DND-41 (cell line): ENCODE measurements at regions not wholly inside any gene's neighbourhood (a gene's known extent, or its start where the extent isn't known, plus 50 kb on each side); places are given as distances from the start of the nearest gene placed in this dataset.

Source experiments
- ATAC-seq: fragments of 200-7000 bp; cut with Tn5 transposase; 3 replicates; pipeline ENCODE4 v1.9.1; 2021; ENCODE audit warnings: low read depth; ENCODE audit not compliant: insufficient read depth
- DNase-seq: peaks from one replicate; pipeline ENCODE4 v3.0.0-alpha.2; 2020
- H2AFZ ChIP-seq: 2 replicates; pipeline ENCODE4 v1.6.0; 2012; ENCODE audit warnings: low read depth, low read length
- H3K27ac ChIP-seq: 2 replicates; pipeline ENCODE4 v1.5.1; 2012; ENCODE audit warnings: low read length, inconsistent platforms
- H3K27me3 ChIP-seq: fragments of 200-600 bp; sonication (generic); 2 replicates; pipeline ENCODE4 v1.6.0; 2012; ENCODE audit warnings: low read length, mild to moderate bottlenecking, inconsistent platforms; ENCODE audit not compliant: insufficient read depth, poor library complexity
- H3K36me3 ChIP-seq: 2 replicates; pipeline ENCODE4 v1.5.1; 2012; ENCODE audit warnings: low read length, inconsistent platforms; ENCODE audit not compliant: insufficient read depth
- H3K4me1 ChIP-seq: 2 replicates; pipeline ENCODE4 v1.5.1; 2012; ENCODE audit warnings: mild to moderate bottlenecking, low read length; ENCODE audit not compliant: insufficient read depth
- H3K4me2 ChIP-seq: 2 replicates; pipeline ENCODE4 v1.6.0; 2012; ENCODE audit warnings: mild to moderate bottlenecking, moderate library complexity, low read length, inconsistent platforms; ENCODE audit not compliant: insufficient read depth
- H3K4me3 ChIP-seq, 2 experiments: fragments of 200-600 bp in 1 of 2; shearing (Covaris generic) in 1 of 2; 2 replicates each; pipeline ENCODE4 v1.5.1; 2012 to 2016; ENCODE audit warnings: inconsistent platforms in 2 of 2, low read length in 2 of 2, mild to moderate bottlenecking in 2 of 2, low read depth in 1 of 2, moderate library complexity in 1 of 2
- H3K79me2 ChIP-seq: 2 replicates; pipeline ENCODE4 v1.6.0; 2012; ENCODE audit warnings: low read length, inconsistent platforms; ENCODE audit not compliant: insufficient read depth
- H3K9ac ChIP-seq: 2 replicates; pipeline ENCODE4 v1.6.0; 2012; ENCODE audit warnings: low read depth, mild to moderate bottlenecking, inconsistent platforms, low read length, moderate library complexity
- H3K9me3 ChIP-seq: 2 replicates; pipeline ENCODE4 v1.5.1; 2012; ENCODE audit warnings: low read length, moderate library complexity, mild to moderate bottlenecking, inconsistent platforms; ENCODE audit not compliant: insufficient read depth, severe bottlenecking
- H4K20me1 ChIP-seq: 2 replicates; pipeline ENCODE4 v1.6.0; 2012; ENCODE audit warnings: low read length; ENCODE audit not compliant: insufficient read depth
- EZH2 ChIP-seq: IDR thresholded peaks from 3 replicates; pipeline ENCODE4 v1.6.1; 2012; ENCODE audit warnings: borderline replicate concordance, low read depth, mild to moderate bottlenecking, moderate library complexity, low read length, inconsistent platforms; ENCODE audit not compliant: severe bottlenecking
- TF ChIP-seq, protein P1 (sequence below): IDR thresholded peaks from 2 replicates; pipeline ENCODE4 v1.5.1; 2012; ENCODE audit warnings: borderline replicate concordance, low read length, moderate library complexity, mild to moderate bottlenecking; ENCODE audit not compliant: poor library complexity, severe bottlenecking; ENCODE audit errors: extremely low read depth

- H3K79me2 ChIP-seq: no peaks in the 10 kb centered on the region
- no peak overlapping the region for H3K4me3 ChIP-seq
- TF ChIP-seq EZH2: no peak
- TF ChIP-seq, protein P1, sequence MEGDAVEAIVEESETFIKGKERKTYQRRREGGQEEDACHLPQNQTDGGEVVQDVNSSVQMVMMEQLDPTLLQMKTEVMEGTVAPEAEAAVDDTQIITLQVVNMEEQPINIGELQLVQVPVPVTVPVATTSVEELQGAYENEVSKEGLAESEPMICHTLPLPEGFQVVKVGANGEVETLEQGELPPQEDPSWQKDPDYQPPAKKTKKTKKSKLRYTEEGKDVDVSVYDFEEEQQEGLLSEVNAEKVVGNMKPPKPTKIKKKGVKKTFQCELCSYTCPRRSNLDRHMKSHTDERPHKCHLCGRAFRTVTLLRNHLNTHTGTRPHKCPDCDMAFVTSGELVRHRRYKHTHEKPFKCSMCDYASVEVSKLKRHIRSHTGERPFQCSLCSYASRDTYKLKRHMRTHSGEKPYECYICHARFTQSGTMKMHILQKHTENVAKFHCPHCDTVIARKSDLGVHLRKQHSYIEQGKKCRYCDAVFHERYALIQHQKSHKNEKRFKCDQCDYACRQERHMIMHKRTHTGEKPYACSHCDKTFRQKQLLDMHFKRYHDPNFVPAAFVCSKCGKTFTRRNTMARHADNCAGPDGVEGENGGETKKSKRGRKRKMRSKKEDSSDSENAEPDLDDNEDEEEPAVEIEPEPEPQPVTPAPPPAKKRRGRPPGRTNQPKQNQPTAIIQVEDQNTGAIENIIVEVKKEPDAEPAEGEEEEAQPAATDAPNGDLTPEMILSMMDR: no peak
- no peaks in the 10 kb centered on the region for H3K36me3 ChIP-seq
- ATAC-seq (no peak), DNase-seq (no peak)
- H3K27ac ChIP-seq: no peak overlapping the region
- H2AFZ ChIP-seq: no peak overlapping the region
- no peak overlapping the region for H3K4me2 ChIP-seq
- no peaks in the 10 kb centered on the region for H4K20me1 ChIP-seq
- H3K9ac ChIP-seq: no peak overlapping the region
- H3K4me1 ChIP-seq: peaks cover 7% of the 10 kb centered on the region
- no peaks in the 10 kb centered on the region for H3K9me3 ChIP-seq
- H3K27me3 ChIP-seq: no peaks in the 10 kb centered on the region
Measured at GRCh38 chr9:88798476-88798875, 192.8 kb upstream of the S1PR3 start.

- H3K4me1 ChIP-seq: no peaks in the 10 kb centered on the region
- H3K79me2 ChIP-seq: no peaks in the 10 kb centered on the region
- DNase-seq (no peak), ATAC-seq (no peak)
- no peak overlapping the region for H3K4me2 ChIP-seq
- no peak for TF ChIP-seq EZH2
- TF ChIP-seq, protein P1: no peak
- no peak overlapping the region for H3K9ac ChIP-seq
- no peaks in the 10 kb centered on the region for H3K27me3 ChIP-seq
- H4K20me1 ChIP-seq: no peaks in the 10 kb centered on the region
- H3K36me3 ChIP-seq: no peaks in the 10 kb centered on the region
- H3K9me3 ChIP-seq: no peaks in the 10 kb centered on the region
- no peak overlapping the region for H3K27ac ChIP-seq
- no peak overlapping the region for H3K4me3 ChIP-seq
- H2AFZ ChIP-seq: no peak overlapping the region
Measured at GRCh38 chr9:88799541-88800328, 191.5 kb upstream of the S1PR3 start.

DNA sequence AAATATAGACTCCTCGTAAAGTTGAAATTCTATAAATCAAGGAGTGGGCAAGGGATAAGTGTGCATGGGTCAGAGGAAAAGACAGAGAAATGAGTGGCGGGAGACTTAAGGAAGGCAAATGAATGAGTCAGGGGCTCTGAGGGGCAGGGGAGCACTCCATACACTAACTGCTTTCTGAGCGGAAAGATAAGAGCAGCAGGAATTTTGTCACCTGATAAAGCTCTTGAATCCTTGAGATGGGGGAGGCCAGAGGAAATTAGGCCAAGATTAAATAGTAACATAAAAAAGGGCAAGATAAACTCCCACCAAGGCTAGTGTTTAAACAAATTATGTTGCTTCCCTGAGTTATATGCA is 191.0 kb upstream of the S1PR3 start:
- TF ChIP-seq EZH2: no peak
- TF ChIP-seq, protein P1: no peak
- Histone ChIP-seq H4K20me1 (no peaks in the 10 kb centered on the region), H3K4me1 (no peaks in the 10 kb centered on the region), H3K4me2 (no peak overlapping the region), H3K36me3 (no peaks in the 10 kb centered on the region), H2AFZ (no peak overlapping the region), H3K27me3 (no peaks in the 10 kb centered on the region), H3K79me2 (no peaks in the 10 kb centered on the region), H3K9ac (no peak overlapping the region), H3K4me3 (no peak overlapping the region), H3K27ac (no peak overlapping the region), H3K9me3 (no peaks in the 10 kb centered on the region)
- DNase-seq (no peak), ATAC-seq (no peak)
